ENCODE measurements at regions not wholly inside any gene's neighbourhood (a gene's known extent, or its start where the extent isn't known, plus 50 kb on each side); places are given as distances from the start of the nearest gene placed in this dataset.

DNA sequence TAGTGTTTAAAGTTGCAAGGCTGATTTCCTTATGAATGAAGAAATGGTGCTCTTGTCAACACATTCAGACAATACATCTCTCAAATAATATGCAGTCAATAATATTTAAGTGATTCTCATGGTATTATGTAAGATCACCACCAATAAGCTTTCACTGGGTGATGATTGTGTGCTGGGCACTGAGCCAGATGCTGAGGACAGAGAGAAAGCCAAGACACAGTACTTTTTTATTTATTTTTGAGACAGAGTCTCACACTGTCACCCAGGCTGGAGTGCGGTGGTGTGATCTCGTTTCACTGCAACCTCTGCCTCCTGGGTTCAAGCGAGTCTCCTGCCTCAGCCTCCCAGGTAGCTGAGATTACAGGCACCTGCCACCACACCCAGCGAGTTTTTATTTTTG lies 130.6 kb upstream of the LSM8 start:
- H3K4me3 ChIP-seq (ENCODE audit: low read depth, low read length) = no peak overlapping the region
- peak; percentile 15 for DNase-seq (ENCODE audit: low read depth)
- TF ChIP-seq, protein P1, sequence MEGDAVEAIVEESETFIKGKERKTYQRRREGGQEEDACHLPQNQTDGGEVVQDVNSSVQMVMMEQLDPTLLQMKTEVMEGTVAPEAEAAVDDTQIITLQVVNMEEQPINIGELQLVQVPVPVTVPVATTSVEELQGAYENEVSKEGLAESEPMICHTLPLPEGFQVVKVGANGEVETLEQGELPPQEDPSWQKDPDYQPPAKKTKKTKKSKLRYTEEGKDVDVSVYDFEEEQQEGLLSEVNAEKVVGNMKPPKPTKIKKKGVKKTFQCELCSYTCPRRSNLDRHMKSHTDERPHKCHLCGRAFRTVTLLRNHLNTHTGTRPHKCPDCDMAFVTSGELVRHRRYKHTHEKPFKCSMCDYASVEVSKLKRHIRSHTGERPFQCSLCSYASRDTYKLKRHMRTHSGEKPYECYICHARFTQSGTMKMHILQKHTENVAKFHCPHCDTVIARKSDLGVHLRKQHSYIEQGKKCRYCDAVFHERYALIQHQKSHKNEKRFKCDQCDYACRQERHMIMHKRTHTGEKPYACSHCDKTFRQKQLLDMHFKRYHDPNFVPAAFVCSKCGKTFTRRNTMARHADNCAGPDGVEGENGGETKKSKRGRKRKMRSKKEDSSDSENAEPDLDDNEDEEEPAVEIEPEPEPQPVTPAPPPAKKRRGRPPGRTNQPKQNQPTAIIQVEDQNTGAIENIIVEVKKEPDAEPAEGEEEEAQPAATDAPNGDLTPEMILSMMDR (conservative IDR thresholded peaks at IDR 0.05; ENCODE audit: low read depth, low read length) = no peak

DNA sequence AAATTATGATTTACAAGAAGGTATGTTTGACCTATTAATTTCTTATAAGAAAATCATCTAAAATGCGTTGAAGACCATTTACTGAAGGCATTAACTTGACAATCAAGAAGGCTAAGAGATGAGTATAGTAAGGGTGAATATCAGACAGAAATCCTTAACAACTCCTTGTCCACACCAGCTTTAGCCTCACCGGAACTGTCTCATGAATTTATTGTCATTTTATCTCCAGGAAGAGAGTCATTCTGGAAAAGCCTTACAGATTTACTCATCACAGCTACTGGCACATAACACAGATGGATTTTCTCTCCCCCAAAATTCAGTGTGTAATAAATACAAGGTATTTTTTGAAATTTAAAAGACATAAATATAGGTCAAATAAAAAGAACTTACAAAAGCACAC lies 129.4 kb upstream of the LSM8 start:
- no peak for DNase-seq (ENCODE audit: low read depth)
- H3K4me3 ChIP-seq (ENCODE audit: low read depth, low read length) = no peak overlapping the region
- TF ChIP-seq, protein P1 (conservative IDR thresholded peaks at IDR 0.05; ENCODE audit: low read depth, low read length) = no peak

DNA sequence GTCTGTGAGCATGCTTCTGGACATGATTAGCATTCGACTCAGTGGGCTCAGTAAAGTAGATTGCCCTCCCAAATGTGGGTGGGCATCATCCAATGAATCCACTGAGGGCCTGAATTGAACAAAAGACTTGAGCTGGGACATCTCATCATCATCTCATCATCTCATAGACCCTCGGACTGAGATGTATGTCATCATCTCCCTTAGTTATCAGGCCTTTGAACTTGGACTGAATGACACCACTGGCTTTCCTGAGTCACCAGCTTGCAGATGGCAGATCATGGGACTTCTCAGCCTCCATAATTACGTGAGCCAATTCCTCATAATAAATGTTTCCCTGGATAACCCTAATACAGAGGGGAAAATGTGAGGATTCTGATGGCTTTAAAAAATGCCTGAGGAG lies 128.3 kb upstream of the LSM8 start:
- TF ChIP-seq, protein P1 (conservative IDR thresholded peaks at IDR 0.05; ENCODE audit: low read depth, low read length) = no peak
- no peak overlapping the region for H3K4me3 ChIP-seq (ENCODE audit: low read depth, low read length)

DNA sequence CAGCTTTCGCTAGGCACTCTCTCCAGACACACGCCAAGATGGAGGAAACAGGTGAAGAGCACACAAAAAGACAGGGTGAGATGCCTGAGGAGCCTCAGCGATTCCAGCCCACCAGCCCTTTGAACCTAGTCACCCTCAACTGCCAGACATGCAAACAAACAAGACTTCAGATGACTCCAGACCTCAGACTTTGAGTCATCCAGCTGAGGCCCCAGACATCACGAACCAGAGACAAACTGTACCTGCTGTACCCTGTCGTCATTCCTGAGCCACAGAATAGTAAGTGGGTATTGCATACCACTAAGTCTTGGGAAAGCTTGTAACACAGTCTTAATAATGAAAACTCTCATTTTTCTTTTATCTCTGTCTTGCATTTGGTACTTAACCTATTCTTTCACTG lies 126.6 kb upstream of the LSM8 start:
- H3K4me3 ChIP-seq (ENCODE audit: low read depth, low read length) = no peak overlapping the region
- TF ChIP-seq, protein P1 (conservative IDR thresholded peaks at IDR 0.05; ENCODE audit: low read depth, low read length) = no peak
- DNase-seq (ENCODE audit: low read depth) = peak; percentile 34

More for the DNA sequence above, 128.3 kb upstream of the LSM8 start:
- no peak for DNase-seq (ENCODE audit: low read depth)

DNA sequence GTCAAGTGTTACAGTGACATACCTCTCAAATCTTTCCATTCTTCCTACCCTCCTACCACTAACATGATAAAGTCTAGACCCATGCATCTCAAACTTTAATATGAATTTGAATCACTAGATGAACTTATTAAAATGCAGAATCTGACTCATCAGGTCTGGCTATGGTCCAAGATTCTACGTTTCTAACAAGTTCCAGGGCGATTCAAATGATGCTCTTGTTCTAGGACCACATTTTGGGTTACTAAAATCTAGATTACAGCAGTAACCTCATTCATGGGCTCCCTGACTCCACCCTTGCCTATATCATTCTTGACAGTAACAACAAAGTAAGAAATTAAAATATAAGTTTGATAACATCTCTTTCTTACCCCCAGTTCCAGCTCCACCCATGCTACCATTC lies 124.8 kb upstream of the LSM8 start:
- peak; percentile 38 for DNase-seq (ENCODE audit: low read depth)

DNA sequence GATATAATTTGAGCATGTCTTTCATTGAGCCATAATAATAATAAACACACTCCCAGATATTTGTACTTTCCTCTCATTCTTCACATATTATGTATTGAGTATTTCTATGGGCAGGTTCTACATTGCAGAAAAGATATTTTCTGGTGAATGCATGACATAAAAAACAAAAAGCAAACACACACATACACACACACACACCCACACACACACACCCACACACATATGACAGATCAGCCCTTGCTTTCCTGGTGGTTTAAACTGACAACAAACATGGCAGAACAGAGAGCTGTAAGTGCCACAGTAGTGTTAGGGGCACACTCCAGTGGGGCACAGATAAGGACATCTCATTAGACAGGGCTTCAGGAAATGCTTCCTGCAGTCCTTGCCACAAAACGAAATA lies 123.3 kb upstream of the LSM8 start:
- DNase-seq (ENCODE audit: low read depth) = no peak
- TF ChIP-seq, protein P1 (conservative IDR thresholded peaks at IDR 0.05; ENCODE audit: low read depth, low read length) = no peak
- no peak overlapping the region for H3K4me3 ChIP-seq (ENCODE audit: low read depth, low read length)

More for the DNA sequence above, 124.8 kb upstream of the LSM8 start:
- H3K4me3 ChIP-seq (ENCODE audit: low read depth, low read length) = no peak overlapping the region
- TF ChIP-seq, protein P1 (conservative IDR thresholded peaks at IDR 0.05; ENCODE audit: low read depth, low read length) = no peak

DNA sequence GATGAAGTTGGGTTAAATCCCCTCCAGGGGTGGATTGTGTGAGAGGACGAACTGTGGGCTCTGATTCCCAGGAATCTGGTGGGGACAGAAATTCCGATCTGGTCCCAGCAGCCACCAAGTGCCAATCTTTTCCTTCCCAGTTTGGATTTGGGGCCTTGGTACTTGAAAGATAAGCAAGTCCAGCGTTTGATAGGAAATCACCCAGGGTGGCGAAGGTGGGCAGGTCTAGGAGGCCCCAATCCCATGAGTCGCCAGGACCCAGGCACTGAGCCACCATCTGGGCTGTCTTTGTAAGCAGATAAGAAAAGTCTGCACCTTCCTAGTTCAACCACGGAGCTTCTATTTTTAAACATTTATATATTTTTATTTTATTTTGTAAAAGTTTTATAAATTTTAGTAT lies 122.6 kb upstream of the LSM8 start:
- TF ChIP-seq, protein P1 (conservative IDR thresholded peaks at IDR 0.05; ENCODE audit: low read depth, low read length) = no peak
- no peak for DNase-seq (ENCODE audit: low read depth)

More for the DNA sequence above, 122.6 kb upstream of the LSM8 start:
- H3K4me3 ChIP-seq (ENCODE audit: low read depth, low read length) = no peak overlapping the region
